H1 (cell line): ENCODE measurements at regions not wholly inside any gene's neighbourhood (a gene's known extent, or its start where the extent isn't known, plus 50 kb on each side); places are given as distances from the start of the nearest gene placed in this dataset.

Source experiments
- CTCF ChIA-PET: fragments of 300-600 bp; sonication (Branson Sonifier 250); formaldehyde crosslinking; loops from one replicate; lab custom pipeline; 2021; ENCODE audit not compliant: partially characterized antibody; lab: Charles Lee
- POLR2A ChIA-PET: fragments of 300-600 bp; sonication (Branson Sonifier 250); formaldehyde crosslinking; loops from one replicate; lab custom pipeline; 2021; ENCODE audit warnings: inconsistent platforms; ENCODE audit not compliant: partially characterized antibody; lab: Charles Lee
- DNase-seq, 2 experiments: peaks; one replicate each; pipeline versions ENCODE4 v3.0.0 to v3.0.0-alpha.2; 2010 to 2022; ENCODE audit warnings: low spot score in 2 of 2, low read depth in 1 of 2, mixed read lengths in 1 of 2
- FAIRE-seq: peaks from 2 replicates; lab custom pipeline; 2011; peaks lifted over from hg19 to GRCh38; lab: Jason Lieb, UNC
- H2AFZ ChIP-seq: 2 replicates; pipeline ENCODE4 v1.8.1; 2012; ENCODE audit warnings: low read length, inconsistent platforms
- H2AK5ac ChIP-seq: 2 replicates; pipeline ENCODE4 v1.6.1; 2013; ENCODE audit warnings: low read depth, low read length
- H2BK120ac ChIP-seq: replicated peaks from 2 replicates; pipeline ENCODE3; 2013; ENCODE audit warnings: low read depth, low read length, inconsistent platforms
- H2BK12ac ChIP-seq: 2 replicates; pipeline ENCODE4 v1.6.1; 2013; ENCODE audit warnings: low read depth, low read length
- H2BK15ac ChIP-seq: 2 replicates; pipeline ENCODE4 v1.6.1; 2013; ENCODE audit warnings: low read length
- H2BK20ac ChIP-seq: 2 replicates; pipeline ENCODE4 v1.6.1; 2013; ENCODE audit warnings: low read length
- H2BK5ac ChIP-seq: 2 replicates; pipeline ENCODE4 v1.6.1; 2013; ENCODE audit warnings: low read depth, low read length
- H3K14ac ChIP-seq: 2 replicates; pipeline ENCODE4 v1.6.1; 2013; ENCODE audit warnings: inconsistent platforms; ENCODE audit not compliant: insufficient read length
- H3K18ac ChIP-seq: 2 replicates; pipeline ENCODE4 v1.6.1; 2013; ENCODE audit warnings: low read length; ENCODE audit errors: extremely low read depth
- H3K23ac ChIP-seq: 2 replicates; pipeline ENCODE4 v1.6.1; 2013; ENCODE audit warnings: inconsistent platforms; ENCODE audit not compliant: insufficient read length
- H3K23me2 ChIP-seq: 2 replicates; pipeline ENCODE4 v1.6.1; 2013; ENCODE audit warnings: low read depth, low read length
- H3K27ac ChIP-seq: 2 replicates; pipeline ENCODE4 v1.6.1; 2011; ENCODE audit warnings: low read depth, low read length, inconsistent platforms
- H3K27me3 ChIP-seq, 4 experiments: replicated peaks in 1 of 4; 1 replicate in 1 of 4; 2 replicates in 3 of 4; pipeline versions ENCODE4 v1.6.1 to v1.8.1; 2011 to 2013; ENCODE audit warnings: low read length in 3 of 4, mild to moderate bottlenecking in 3 of 4, inconsistent platforms in 2 of 4, mixed read lengths in 2 of 4, moderate library complexity in 1 of 4; ENCODE audit not compliant: control insufficient read depth in 3 of 4, insufficient read depth in 3 of 4; ENCODE audit errors: extremely low read depth in 1 of 4
- H3K36me3 ChIP-seq, 4 experiments: 2 replicates each; pipeline versions ENCODE4 v1.6.1 to v1.8.1; 2011 to 2013; ENCODE audit warnings: mild to moderate bottlenecking in 4 of 4, low read length in 3 of 4, moderate library complexity in 2 of 4, control low read depth in 1 of 4, inconsistent platforms in 1 of 4; ENCODE audit not compliant: insufficient read depth in 4 of 4, control insufficient read depth in 2 of 4
- H3K4ac ChIP-seq: replicated peaks from 2 replicates; pipeline ENCODE3; 2013; ENCODE audit warnings: low read length, low read depth, mixed read lengths, inconsistent platforms; ENCODE audit not compliant: insufficient read length
- H3K4me1 ChIP-seq, 4 experiments: replicated peaks in 1 of 4; 1 replicate in 1 of 4; 2 replicates in 3 of 4; pipeline versions ENCODE4 v1.6.1 to v1.8.1; 2011 to 2013; ENCODE audit warnings: low read length in 3 of 4, inconsistent platforms in 2 of 4, mixed read lengths in 1 of 4; ENCODE audit not compliant: insufficient read depth in 4 of 4, control insufficient read depth in 3 of 4
- H3K4me2 ChIP-seq, 2 experiments: 2 replicates each; pipeline versions ENCODE4 v1.6.1 to v1.8.1; 2011 to 2013; ENCODE audit warnings: low read depth in 2 of 2, low read length in 2 of 2, control low read depth in 1 of 2, inconsistent platforms in 1 of 2, mild to moderate bottlenecking in 1 of 2; ENCODE audit not compliant: insufficient read depth in 1 of 2
- H3K4me3 ChIP-seq, 4 experiments: fragments of 200-600, 300-600 bp in 1 of 4; sonication (generic), shearing (Covaris generic), sonication (Bioruptor Twin) in 1 of 4; 2 replicates each; pipeline versions ENCODE4 v1.5.1 to v1.8.1; 2011 to 2016; ENCODE audit warnings: low read length in 4 of 4, low read depth in 3 of 4, control low read depth in 2 of 4, inconsistent platforms in 2 of 4, mild to moderate bottlenecking in 2 of 4, mixed read lengths in 1 of 4, moderate library complexity in 1 of 4; ENCODE audit not compliant: insufficient read depth in 2 of 4; ENCODE audit errors: extremely low read depth in 1 of 4
- H3K56ac ChIP-seq: replicated peaks from 2 replicates; pipeline ENCODE3; 2013; ENCODE audit warnings: low read depth, mild to moderate bottlenecking, mixed read lengths, low read length, inconsistent platforms; ENCODE audit not compliant: insufficient read length
- H3K79me1 ChIP-seq: 2 replicates; pipeline ENCODE4 v1.6.1; 2013; ENCODE audit warnings: low read depth, low read length, control low read depth
- H3K79me2 ChIP-seq, 2 experiments: 2 replicates each; pipeline versions ENCODE4 v1.6.1 to v1.8.1; 2012 to 2013; ENCODE audit warnings: low read length in 2 of 2, mild to moderate bottlenecking in 2 of 2, inconsistent platforms in 1 of 2; ENCODE audit not compliant: insufficient read depth in 2 of 2, control insufficient read depth in 1 of 2
- H3K9ac ChIP-seq, 4 experiments: replicated peaks in 1 of 4; 1 replicate in 1 of 4; 2 replicates in 3 of 4; pipeline versions ENCODE4 v1.6.1 to v1.8.1; 2011 to 2013; ENCODE audit warnings: low read depth in 3 of 4, low read length in 3 of 4, control low read depth in 2 of 4, mild to moderate bottlenecking in 2 of 4, moderate library complexity in 2 of 4, inconsistent platforms in 1 of 4; ENCODE audit errors: extremely low read depth in 1 of 4
- H3K9me3 ChIP-seq, 2 experiments: 2 replicates each; pipeline versions ENCODE4 v1.6.1 to v1.8.1; 2012 to 2013; ENCODE audit warnings: mild to moderate bottlenecking in 2 of 2, moderate library complexity in 2 of 2, control low read depth in 1 of 2, inconsistent platforms in 1 of 2, low read depth in 1 of 2, low read length in 1 of 2, mixed read lengths in 1 of 2; ENCODE audit not compliant: insufficient read depth in 2 of 2
- H4K20me1 ChIP-seq, 2 experiments: replicated peaks in 1 of 2; 2 replicates each; pipeline versions ENCODE3 to v1.8.1; 2011 to 2013; ENCODE audit warnings: inconsistent platforms in 2 of 2, low read length in 2 of 2, mild to moderate bottlenecking in 1 of 2; ENCODE audit not compliant: insufficient read depth in 2 of 2, control insufficient read depth in 1 of 2
- H4K5ac ChIP-seq: 2 replicates; pipeline ENCODE4 v1.6.1; 2013; ENCODE audit warnings: low read length, low read depth, mixed read lengths, inconsistent platforms; ENCODE audit not compliant: insufficient read length
- H4K8ac ChIP-seq: 2 replicates; pipeline ENCODE4 v1.8.0; 2013; ENCODE audit warnings: mild to moderate bottlenecking, moderate library complexity, low read length, inconsistent platforms; ENCODE audit not compliant: insufficient read depth; ENCODE audit errors: extremely low read depth
- H4K91ac ChIP-seq: replicated peaks from 2 replicates; pipeline ENCODE3; 2013; ENCODE audit warnings: low read length, mixed read lengths, inconsistent platforms; ENCODE audit not compliant: insufficient read length
- E2F6 ChIP-seq: IDR thresholded peaks from 2 replicates; pipeline ENCODE4 v1.6.1; 2012; ENCODE audit warnings: inconsistent platforms
- FOSL1 ChIP-seq: IDR thresholded peaks from 2 replicates; pipeline ENCODE4 v1.6.1; 2011; ENCODE audit warnings: mild to moderate bottlenecking, low read depth, low read length, moderate library complexity; ENCODE audit not compliant: insufficient read depth
- JUN ChIP-seq: IDR thresholded peaks from 2 replicates; pipeline ENCODE4 v1.6.1; 2011; ENCODE audit warnings: low read depth, mild to moderate bottlenecking, improper control_type of control experiment, low read length
- NANOG ChIP-seq: IDR thresholded peaks from 2 replicates; pipeline ENCODE4 v1.6.1; 2011; ENCODE audit warnings: low read length, low read depth, mild to moderate bottlenecking, inconsistent platforms; ENCODE audit not compliant: insufficient read depth, poor library complexity, severe bottlenecking
- WGBS, 2 experiments: shearing (Covaris generic) in 1 of 2; methylation state at CpG; one replicate each; pipeline versions ENCODE4 v1.1.6 to v1.1.7; 2013 to 2015; ENCODE audit warnings: low lambda C conversion rate in 2 of 2, mixed read lengths in 2 of 2, inconsistent platforms in 1 of 2, low coverage in 1 of 2, missing lambda C conversion rate in 1 of 2; ENCODE audit not compliant: insufficient replicate concordance in 2 of 2, insufficient coverage in 1 of 2, insufficient read length in 1 of 2; ENCODE audit errors: extremely low coverage in 1 of 2, missing lambda C conversion rate in 1 of 2; 5-methylcytosine and 5-hydroxymethylcytosine counted together
- TF ChIP-seq, protein P1 (sequence below): IDR thresholded peaks from 2 replicates; pipeline ENCODE4 v1.6.1; 2012; ENCODE audit warnings: inconsistent platforms

GRCh38 chr3:120850381-120851295 is 57.4 kb upstream of the STXBP5L start:
- H2BK120ac ChIP-seq: no peak overlapping the region
- no peaks in the 10 kb centered on the region for H3K23me2 ChIP-seq
- no peak overlapping the region for H3K23ac ChIP-seq
- H4K5ac ChIP-seq: no peak overlapping the region
- H3K4me1 ChIP-seq: peaks cover 0 to 4% (median under 1%) of the 10 kb centered on the region in 4 experiments; a peak in 2 of 7 replicates
- no peaks in the 10 kb centered on the region for H3K79me1 ChIP-seq
- H3K27ac ChIP-seq: no peak overlapping the region
- no peak overlapping the region for H3K4me2 ChIP-seq
- WGBS, 2 experiments: 76% methylated on average over 6 of the region's 6 CpGs; no CpG with 5 or more reads in 1 of the 2 experiments
- H3K56ac ChIP-seq: no peak overlapping the region
- H3K18ac ChIP-seq: no peak overlapping the region
- no peak overlapping the region for H2AK5ac ChIP-seq
- ChIA-PET CTCF (interaction anchor here (1.8 kb wide), 1 partner anchor 32 kb away, joined by 5 read pairs; no protein-coding TSS in a partner anchor), POLR2A (interaction anchor here (0.9 kb wide), 1 partner anchor 26 kb away, joined by 3 read pairs; no protein-coding TSS in a partner anchor)
- no peaks in the 10 kb centered on the region for H3K36me3 ChIP-seq
- no peak overlapping the region for H2BK20ac ChIP-seq
- no peaks in the 10 kb centered on the region for H4K20me1 ChIP-seq
- no peak overlapping the region for H3K4me3 ChIP-seq
- no peak overlapping the region for H3K14ac ChIP-seq
- no peak overlapping the region for H4K8ac ChIP-seq
- no peak overlapping the region for H2AFZ ChIP-seq
- no peak overlapping the region for H3K9ac ChIP-seq
- H2BK15ac ChIP-seq: no peak overlapping the region
- no peak overlapping the region for H4K91ac ChIP-seq
- no peak for FAIRE-seq
- no peak for DNase-seq
- H3K79me2 ChIP-seq: no peaks in the 10 kb centered on the region
- no peak overlapping the region for H2BK5ac ChIP-seq
- H3K4ac ChIP-seq: no peak overlapping the region
- H3K9me3 ChIP-seq: no peaks in the 10 kb centered on the region
- no peak overlapping the region for H2BK12ac ChIP-seq
- H3K27me3 ChIP-seq: no peaks in the 10 kb centered on the region
- no peak for TF ChIP-seq FOSL1
- TF ChIP-seq NANOG: no peak
- TF ChIP-seq, protein P1, sequence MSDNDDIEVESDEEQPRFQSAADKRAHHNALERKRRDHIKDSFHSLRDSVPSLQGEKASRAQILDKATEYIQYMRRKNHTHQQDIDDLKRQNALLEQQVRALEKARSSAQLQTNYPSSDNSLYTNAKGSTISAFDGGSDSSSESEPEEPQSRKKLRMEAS: no peak
- no peak for TF ChIP-seq JUN
- TF ChIP-seq E2F6: no peak
